ENCODE measurements at regions not wholly inside any gene's neighbourhood (a gene's known extent, or its start where the extent isn't known, plus 50 kb on each side); places are given as distances from the start of the nearest gene placed in this dataset.

GRCh38 chr5:68739752-68740151 is 354.1 kb upstream of the SLC30A5 start:
- WGBS, 2 donors = 90 to 93% methylated on average over 5 of the region's 5 CpGs
- H3K27ac ChIP-seq = no peak overlapping the region
- TF ChIP-seq CTCF (IDR thresholded peaks at IDR 0.05) = no peak
- TF ChIP-seq POLR2A (IDR thresholded peaks at IDR 0.05) = no peak
- no peak for TF ChIP-seq POLR2AphosphoS5 (IDR thresholded peaks at IDR 0.05)
- TF ChIP-seq EP300 (IDR thresholded peaks at IDR 0.05) = no peak
- no peaks in the 10 kb centered on the region for H3K27me3 ChIP-seq
- no peaks in the 10 kb centered on the region for H3K9me3 ChIP-seq
- H3K4me3 ChIP-seq = no peak overlapping the region
- H3K36me3 ChIP-seq = no peaks in the 10 kb centered on the region
- DNase-seq (no peak), ATAC-seq (ENCODE audit: low FRiP score in 2 of 2) (no peak)
- H3K4me1 ChIP-seq = no peaks in the 10 kb centered on the region

- no peak for ATAC-seq (ENCODE audit: low FRiP score in 2 of 2)
- TF ChIP-seq POLR2A (IDR thresholded peaks at IDR 0.05) = no peak
- TF ChIP-seq EP300 (IDR thresholded peaks at IDR 0.05) = no peak
- no peak for TF ChIP-seq POLR2AphosphoS5 (IDR thresholded peaks at IDR 0.05)
- no peak for TF ChIP-seq CTCF (IDR thresholded peaks at IDR 0.05)
- no peak for DNase-seq
- Histone ChIP-seq H3K4me1 (no peaks in the 10 kb centered on the region), H3K27ac (no peak overlapping the region), H3K9me3 (no peaks in the 10 kb centered on the region), H3K27me3 (no peaks in the 10 kb centered on the region), H3K36me3 (no peaks in the 10 kb centered on the region), H3K4me3 (no peak overlapping the region)
- WGBS, 2 donors = 86 to 87% methylated on average over 6 of the region's 6 CpGs
Measured at GRCh38 chr5:68740226-68740910, 353.4 kb upstream of the SLC30A5 start.

GRCh38 chr5:68744206-68744605 is 349.6 kb upstream of the SLC30A5 start:
- H3K27ac ChIP-seq = no peak overlapping the region
- H3K4me1 ChIP-seq = no peaks in the 10 kb centered on the region
- H3K4me3 ChIP-seq = no peak overlapping the region
- ATAC-seq (ENCODE audit: low FRiP score in 2 of 2) (no peak), DNase-seq (no peak)
- no peaks in the 10 kb centered on the region for H3K36me3 ChIP-seq
- TF ChIP-seq POLR2A (IDR thresholded peaks at IDR 0.05) (no peak), EP300 (IDR thresholded peaks at IDR 0.05) (no peak), POLR2AphosphoS5 (IDR thresholded peaks at IDR 0.05) (no peak), CTCF (IDR thresholded peaks at IDR 0.05) (no peak)
- 74 to 90% methylated on average over 4 of the region's 4 CpGs for whole genome bisulfite sequencing, 2 donors
- H3K27me3 ChIP-seq = no peaks in the 10 kb centered on the region
- H3K9me3 ChIP-seq = no peaks in the 10 kb centered on the region

- DNase-seq = no peak
- no peaks in the 10 kb centered on the region for H3K4me1 ChIP-seq
- H3K27ac ChIP-seq = no peak overlapping the region
- H3K9me3 ChIP-seq = no peaks in the 10 kb centered on the region
- no peak for TF ChIP-seq POLR2A (IDR thresholded peaks at IDR 0.05)
- no peak for TF ChIP-seq CTCF (IDR thresholded peaks at IDR 0.05)
- no peak for TF ChIP-seq EP300 (IDR thresholded peaks at IDR 0.05)
- no peak for TF ChIP-seq POLR2AphosphoS5 (IDR thresholded peaks at IDR 0.05)
- no peak for ATAC-seq (ENCODE audit: low FRiP score in 2 of 2)
- H3K27me3 ChIP-seq = no peaks in the 10 kb centered on the region
- no peaks in the 10 kb centered on the region for H3K36me3 ChIP-seq
- H3K4me3 ChIP-seq = no peak overlapping the region
Measured at GRCh38 chr5:68745448-68745847, 348.4 kb upstream of the SLC30A5 start.

GRCh38 chr5:68746220-68746619 is 347.6 kb upstream of the SLC30A5 start:
- DNase-seq (no peak), ATAC-seq (ENCODE audit: low FRiP score in 2 of 2) (no peak)
- H3K36me3 ChIP-seq = no peaks in the 10 kb centered on the region
- no peaks in the 10 kb centered on the region for H3K4me1 ChIP-seq
- H3K27me3 ChIP-seq = no peaks in the 10 kb centered on the region
- 56 to 60% methylated on average over 4 of the region's 4 CpGs for WGBS, 2 donors
- H3K27ac ChIP-seq = no peak overlapping the region
- no peaks in the 10 kb centered on the region for H3K9me3 ChIP-seq
- no peak overlapping the region for H3K4me3 ChIP-seq
- no peak for TF ChIP-seq EP300 (IDR thresholded peaks at IDR 0.05)
- TF ChIP-seq CTCF (IDR thresholded peaks at IDR 0.05) = no peak
- no peak for TF ChIP-seq POLR2AphosphoS5 (IDR thresholded peaks at IDR 0.05)
- TF ChIP-seq POLR2A (IDR thresholded peaks at IDR 0.05) = no peak

Measured in upper lobe of left lung (tissue), 6 donors.